Right atrium auricular region (tissue), 2 donors: ENCODE measurements at regions not wholly inside any gene's neighbourhood (a gene's known extent, or its start where the extent isn't known, plus 50 kb on each side); places are given as distances from the start of the nearest gene placed in this dataset.

Source experiments
- DNase-seq: peaks from one replicate; pipeline ENCODE4 v3.0.0-alpha.2; 2019; ENCODE audit warnings: low spot score
- H3K27ac ChIP-seq, 2 donors: fragments of 200-600 bp; sonication (generic); 1 replicate in 1 of 2; 2 replicates in 1 of 2; pipeline ENCODE4 v1.5.1; 2016 to 2019
- H3K27me3 ChIP-seq, 2 donors: fragments of 200-600 bp; sonication (generic); one replicate each; pipeline versions ENCODE4 v1.5.1 to v1.6.0; 2017 to 2019
- H3K36me3 ChIP-seq: fragments of 200-600 bp; sonication (generic); one replicate; pipeline ENCODE4 v1.5.1; 2016
- H3K4me1 ChIP-seq, 2 donors: fragments of 200-600 bp; sonication (generic); one replicate each; pipeline versions ENCODE4 v1.5.1 to v1.6.0; 2017 to 2019
- H3K4me3 ChIP-seq, 2 donors: fragments of 200-600 bp; sonication (generic); 1 replicate in 1 of 2; 2 replicates in 1 of 2; pipeline ENCODE4 v1.5.1; 2017 to 2019; ENCODE audit warnings: mild to moderate bottlenecking in 1 of 2, moderate library complexity in 1 of 2
- H3K9me3 ChIP-seq, 2 donors: fragments of 200-600 bp; sonication (generic); one replicate each; pipeline ENCODE4 v1.5.1; 2019
- TF ChIP-seq, protein P1 (sequence below), 2 donors: fragments of 200-600 bp; sonication (generic); IDR thresholded peaks; one replicate each; pipeline ENCODE4 v1.5.1; 2019; ENCODE audit warnings: antibody characterized with exemption in 2 of 2

DNA sequence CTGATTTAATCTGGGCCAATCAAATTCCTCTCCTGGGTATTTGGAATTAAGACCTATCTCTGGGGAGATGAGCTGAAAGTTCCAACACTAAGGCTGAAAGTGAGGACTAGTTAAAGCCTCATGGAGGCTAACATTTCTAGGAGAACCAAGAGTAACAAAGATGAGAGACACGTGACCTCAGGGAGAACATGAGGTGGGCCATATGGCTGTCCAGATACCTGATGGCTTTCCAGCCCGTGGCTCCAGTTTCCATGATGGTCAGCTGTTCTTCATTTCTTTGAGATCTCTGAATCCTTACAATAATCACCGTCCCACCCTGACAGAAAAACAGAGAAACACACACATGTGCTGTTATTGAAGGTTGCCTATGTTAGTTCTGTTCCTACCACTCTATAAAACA lies 66.1 kb downstream of the LEPR start:
- TF ChIP-seq, protein P1, sequence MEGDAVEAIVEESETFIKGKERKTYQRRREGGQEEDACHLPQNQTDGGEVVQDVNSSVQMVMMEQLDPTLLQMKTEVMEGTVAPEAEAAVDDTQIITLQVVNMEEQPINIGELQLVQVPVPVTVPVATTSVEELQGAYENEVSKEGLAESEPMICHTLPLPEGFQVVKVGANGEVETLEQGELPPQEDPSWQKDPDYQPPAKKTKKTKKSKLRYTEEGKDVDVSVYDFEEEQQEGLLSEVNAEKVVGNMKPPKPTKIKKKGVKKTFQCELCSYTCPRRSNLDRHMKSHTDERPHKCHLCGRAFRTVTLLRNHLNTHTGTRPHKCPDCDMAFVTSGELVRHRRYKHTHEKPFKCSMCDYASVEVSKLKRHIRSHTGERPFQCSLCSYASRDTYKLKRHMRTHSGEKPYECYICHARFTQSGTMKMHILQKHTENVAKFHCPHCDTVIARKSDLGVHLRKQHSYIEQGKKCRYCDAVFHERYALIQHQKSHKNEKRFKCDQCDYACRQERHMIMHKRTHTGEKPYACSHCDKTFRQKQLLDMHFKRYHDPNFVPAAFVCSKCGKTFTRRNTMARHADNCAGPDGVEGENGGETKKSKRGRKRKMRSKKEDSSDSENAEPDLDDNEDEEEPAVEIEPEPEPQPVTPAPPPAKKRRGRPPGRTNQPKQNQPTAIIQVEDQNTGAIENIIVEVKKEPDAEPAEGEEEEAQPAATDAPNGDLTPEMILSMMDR (IDR thresholded peaks at IDR 0.05), result no peak

GRCh38 chr1:65489481-65489880 lies 69.0 kb downstream of the LEPR start:
- H3K4me3 ChIP-seq, result no peak overlapping the region

More for the DNA sequence above, 66.1 kb downstream of the LEPR start:
- Histone ChIP-seq H3K27me3 (no peaks in the 10 kb centered on the region), H3K36me3 (no peaks in the 10 kb centered on the region), H3K27ac (no peak overlapping the region), H3K9me3 (no peaks in the 10 kb centered on the region), H3K4me3 (no peak overlapping the region), H3K4me1 (no peaks in the 10 kb centered on the region)
- no peak for DNase-seq

GRCh38 chr1:65490231-65491009 lies 70.0 kb downstream of the LEPR start:
- Histone ChIP-seq H3K27me3 (no peaks in the 10 kb centered on the region), H3K36me3 (no peaks in the 10 kb centered on the region), H3K27ac (no peak overlapping the region), H3K4me3 (no peak overlapping the region), H3K4me1 (no peaks in the 10 kb centered on the region), H3K9me3 (no peaks in the 10 kb centered on the region)
- TF ChIP-seq, protein P1 (IDR thresholded peaks at IDR 0.05), result no peak
- DNase-seq, result no peak

More at GRCh38 chr1:65489481-65489880, 69.0 kb downstream of the LEPR start:
- H3K27ac ChIP-seq, result no peak overlapping the region
- H3K4me1 ChIP-seq, result no peaks in the 10 kb centered on the region
- TF ChIP-seq, protein P1 (IDR thresholded peaks at IDR 0.05), result no peak
- no peaks in the 10 kb centered on the region for H3K9me3 ChIP-seq
- no peaks in the 10 kb centered on the region for H3K27me3 ChIP-seq
- H3K36me3 ChIP-seq, result no peaks in the 10 kb centered on the region
- DNase-seq, result no peak

DNA sequence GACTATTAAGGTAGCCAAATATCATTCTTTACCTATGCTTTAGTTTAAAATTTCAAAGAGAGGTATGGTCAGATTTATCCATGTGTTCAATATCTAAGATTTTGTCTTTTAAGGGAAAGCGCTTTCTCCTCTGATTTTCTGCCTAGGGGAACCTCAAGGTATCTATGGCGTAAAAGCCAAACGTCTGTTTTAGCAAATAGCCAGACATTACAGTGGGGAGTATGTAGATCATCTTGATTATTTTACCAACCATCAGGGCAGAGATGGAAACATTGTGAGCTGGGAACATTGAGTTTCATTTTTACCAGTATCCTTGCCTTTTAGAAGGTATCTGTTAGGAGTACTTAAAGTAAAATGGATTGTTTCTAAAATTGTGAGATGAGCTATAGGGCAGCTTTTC lies 71.0 kb downstream of the LEPR start:
- no peaks in the 10 kb centered on the region for H3K27me3 ChIP-seq
- no peak overlapping the region for H3K4me3 ChIP-seq
- no peak overlapping the region for H3K27ac ChIP-seq
- H3K4me1 ChIP-seq, result no peaks in the 10 kb centered on the region
- TF ChIP-seq, protein P1 (IDR thresholded peaks at IDR 0.05), result no peak
- H3K9me3 ChIP-seq, result no peaks in the 10 kb centered on the region
- no peaks in the 10 kb centered on the region for H3K36me3 ChIP-seq
- DNase-seq, result no peak

- Histone ChIP-seq H3K27ac (no peak overlapping the region), H3K4me3 (no peak overlapping the region), H3K27me3 (no peaks in the 10 kb centered on the region), H3K4me1 (no peaks in the 10 kb centered on the region), H3K36me3 (no peaks in the 10 kb centered on the region), H3K9me3 (no peaks in the 10 kb centered on the region)
- no peak for DNase-seq
- TF ChIP-seq, protein P1 (IDR thresholded peaks at IDR 0.05), result no peak
These were observed 73.3 kb downstream of the LEPR start for GRCh38 chr1:65493802-65494201.

DNA sequence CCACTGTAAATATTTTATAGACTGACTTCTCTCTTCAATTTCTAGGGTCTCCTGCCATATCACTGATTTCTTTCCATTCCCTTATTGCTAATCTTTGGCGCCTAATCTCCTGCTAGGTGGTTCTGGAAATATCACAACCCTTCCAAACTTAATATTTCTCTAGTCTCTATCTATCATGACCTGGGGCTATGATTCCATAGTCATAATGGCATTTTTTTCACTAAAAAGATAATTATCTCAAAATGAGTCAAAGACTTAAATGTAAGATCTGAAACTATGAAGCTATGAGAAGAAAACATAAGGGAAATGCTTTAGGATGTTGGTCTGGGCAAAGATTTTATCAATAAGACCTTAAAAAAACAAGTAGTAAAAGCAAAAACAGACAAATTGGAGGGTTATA lies 74.2 kb downstream of the LEPR start:
- H3K27me3 ChIP-seq, result no peaks in the 10 kb centered on the region
- no peaks in the 10 kb centered on the region for H3K36me3 ChIP-seq
- H3K4me1 ChIP-seq, result no peaks in the 10 kb centered on the region
- no peak for DNase-seq
- H3K4me3 ChIP-seq, result no peak overlapping the region
- H3K9me3 ChIP-seq, result no peaks in the 10 kb centered on the region
- TF ChIP-seq, protein P1 (IDR thresholded peaks at IDR 0.05), result no peak
- no peak overlapping the region for H3K27ac ChIP-seq
